ENCODE measurements at regions not wholly inside any gene's neighbourhood (a gene's known extent, or its start where the extent isn't known, plus 50 kb on each side); places are given as distances from the start of the nearest gene placed in this dataset.

- Histone ChIP-seq H3K36me3 (ENCODE audit: insufficient read depth, low read length) (no peaks in the 10 kb centered on the region), H3K4me3 (ENCODE audit: low read depth, low read length, poor library complexity, severe bottlenecking) (no peak overlapping the region), H3K9me3 (ENCODE audit: low read length) (no peaks in the 10 kb centered on the region), H3K79me2 (ENCODE audit: insufficient read depth, low read length) (no peaks in the 10 kb centered on the region), H3K4me2 (ENCODE audit: low read length) (no peak overlapping the region), H3K9me2 (ENCODE audit: low read depth, low read length) (no peaks in the 10 kb centered on the region), H3K27me3 (ENCODE audit: insufficient read depth, low read length) (no peaks in the 10 kb centered on the region), H3K4me1 (ENCODE audit: insufficient read depth, low read length, severe bottlenecking) (no peaks in the 10 kb centered on the region), H4K20me1 (ENCODE audit: insufficient read depth, low read length) (no peaks in the 10 kb centered on the region), H3F3A (ENCODE audit: insufficient read depth, low read length) (no peaks in the 10 kb centered on the region), H3K9ac (ENCODE audit: low read length) (no peak overlapping the region), H2AFZ (ENCODE audit: low read length) (no peak overlapping the region), H3K27ac (ENCODE audit: low read depth, low read length, poor library complexity, severe bottlenecking) (no peak overlapping the region)
- TF ChIP-seq EZH2 (IDR thresholded peaks at IDR 0.05; ENCODE audit: borderline replicate concordance, low read length) = no peak
- TF ChIP-seq, protein P1, sequence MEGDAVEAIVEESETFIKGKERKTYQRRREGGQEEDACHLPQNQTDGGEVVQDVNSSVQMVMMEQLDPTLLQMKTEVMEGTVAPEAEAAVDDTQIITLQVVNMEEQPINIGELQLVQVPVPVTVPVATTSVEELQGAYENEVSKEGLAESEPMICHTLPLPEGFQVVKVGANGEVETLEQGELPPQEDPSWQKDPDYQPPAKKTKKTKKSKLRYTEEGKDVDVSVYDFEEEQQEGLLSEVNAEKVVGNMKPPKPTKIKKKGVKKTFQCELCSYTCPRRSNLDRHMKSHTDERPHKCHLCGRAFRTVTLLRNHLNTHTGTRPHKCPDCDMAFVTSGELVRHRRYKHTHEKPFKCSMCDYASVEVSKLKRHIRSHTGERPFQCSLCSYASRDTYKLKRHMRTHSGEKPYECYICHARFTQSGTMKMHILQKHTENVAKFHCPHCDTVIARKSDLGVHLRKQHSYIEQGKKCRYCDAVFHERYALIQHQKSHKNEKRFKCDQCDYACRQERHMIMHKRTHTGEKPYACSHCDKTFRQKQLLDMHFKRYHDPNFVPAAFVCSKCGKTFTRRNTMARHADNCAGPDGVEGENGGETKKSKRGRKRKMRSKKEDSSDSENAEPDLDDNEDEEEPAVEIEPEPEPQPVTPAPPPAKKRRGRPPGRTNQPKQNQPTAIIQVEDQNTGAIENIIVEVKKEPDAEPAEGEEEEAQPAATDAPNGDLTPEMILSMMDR (IDR thresholded peaks at IDR 0.05; ENCODE audit: low read length) = no peak
Observed at GRCh38 chr5:122608222-122608621, 166.7 kb upstream of the SNX2 start.

GRCh38 chr5:122611406-122611805, 163.5 kb upstream of the SNX2 start:
- no peak overlapping the region for H3K9ac ChIP-seq (ENCODE audit: low read length)
- no peaks in the 10 kb centered on the region for H4K20me1 ChIP-seq (ENCODE audit: insufficient read depth, low read length)
- H3K27me3 ChIP-seq (ENCODE audit: insufficient read depth, low read length) = no peaks in the 10 kb centered on the region
- H3K79me2 ChIP-seq (ENCODE audit: insufficient read depth, low read length) = no peaks in the 10 kb centered on the region
- no peak overlapping the region for H3K27ac ChIP-seq (ENCODE audit: low read depth, low read length, poor library complexity, severe bottlenecking)
- H2AFZ ChIP-seq (ENCODE audit: low read length) = no peak overlapping the region
- H3K4me2 ChIP-seq (ENCODE audit: low read length) = no peak overlapping the region
- H3K36me3 ChIP-seq (ENCODE audit: insufficient read depth, low read length) = no peaks in the 10 kb centered on the region
- TF ChIP-seq EZH2 (IDR thresholded peaks at IDR 0.05; ENCODE audit: borderline replicate concordance, low read length) = no peak
- TF ChIP-seq, protein P1 (IDR thresholded peaks at IDR 0.05; ENCODE audit: low read length) = no peak
- H3K9me2 ChIP-seq (ENCODE audit: low read depth, low read length) = no peaks in the 10 kb centered on the region
- H3K4me1 ChIP-seq (ENCODE audit: insufficient read depth, low read length, severe bottlenecking) = no peaks in the 10 kb centered on the region
- H3K4me3 ChIP-seq (ENCODE audit: low read depth, low read length, poor library complexity, severe bottlenecking) = no peak overlapping the region
- no peaks in the 10 kb centered on the region for H3K9me3 ChIP-seq (ENCODE audit: low read length)
- H3F3A ChIP-seq (ENCODE audit: insufficient read depth, low read length) = no peaks in the 10 kb centered on the region

DNA sequence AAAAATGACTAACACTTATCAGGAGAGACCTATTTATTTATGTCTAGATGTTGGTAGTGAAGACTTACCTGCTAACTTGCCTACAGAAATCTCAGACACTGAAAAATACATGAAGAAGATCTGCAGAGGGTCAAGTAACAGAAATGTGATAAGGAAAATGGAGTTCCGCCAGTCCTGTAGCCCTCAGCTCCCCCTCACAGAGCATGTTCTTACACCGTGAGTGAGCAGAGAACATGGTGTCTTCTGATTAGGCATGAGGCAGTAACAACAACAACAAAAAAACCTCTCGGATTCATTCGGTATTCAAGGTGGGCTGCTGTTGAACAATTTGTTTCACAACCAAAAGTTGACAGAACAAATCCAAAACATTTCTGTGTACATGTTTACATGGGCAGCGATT, 162.0 kb upstream of the SNX2 start:
- H3K36me3 ChIP-seq (ENCODE audit: insufficient read depth, low read length) = no peaks in the 10 kb centered on the region
- no peaks in the 10 kb centered on the region for H3K27me3 ChIP-seq (ENCODE audit: insufficient read depth, low read length)
- TF ChIP-seq EZH2 (IDR thresholded peaks at IDR 0.05; ENCODE audit: borderline replicate concordance, low read length) = no peak
- TF ChIP-seq, protein P1 (IDR thresholded peaks at IDR 0.05; ENCODE audit: low read length) = no peak
- no peaks in the 10 kb centered on the region for H3K4me1 ChIP-seq (ENCODE audit: insufficient read depth, low read length, severe bottlenecking)
- no peak overlapping the region for H2AFZ ChIP-seq (ENCODE audit: low read length)
- H3K4me2 ChIP-seq (ENCODE audit: low read length) = no peak overlapping the region
- H4K20me1 ChIP-seq (ENCODE audit: insufficient read depth, low read length) = no peaks in the 10 kb centered on the region
- no peak overlapping the region for H3K9ac ChIP-seq (ENCODE audit: low read length)
- H3K9me2 ChIP-seq (ENCODE audit: low read depth, low read length) = no peaks in the 10 kb centered on the region
- H3K9me3 ChIP-seq (ENCODE audit: low read length) = no peaks in the 10 kb centered on the region
- no peaks in the 10 kb centered on the region for H3K79me2 ChIP-seq (ENCODE audit: insufficient read depth, low read length)
- H3K27ac ChIP-seq (ENCODE audit: low read depth, low read length, poor library complexity, severe bottlenecking) = no peak overlapping the region
- H3F3A ChIP-seq (ENCODE audit: insufficient read depth, low read length) = no peaks in the 10 kb centered on the region
- H3K4me3 ChIP-seq (ENCODE audit: low read depth, low read length, poor library complexity, severe bottlenecking) = no peak overlapping the region
